HCT116 (cell line): ENCODE measurements at regions not wholly inside any gene's neighbourhood (a gene's known extent, or its start where the extent isn't known, plus 50 kb on each side); places are given as distances from the start of the nearest gene placed in this dataset.

ENCODE experiments used
- ATAC-seq: fragments of 200-7000 bp; cut with Tn5 transposase; 2 replicates; pipeline ENCODE4 v1.9.1; 2020; ENCODE audit warnings: mild to moderate bottlenecking, moderate library complexity
- BruUV-seq: library from RNA; stranded (reverse); fragments of 400-500 nt; replicated peaks from 2 replicates; lab custom pipeline; 2021; lab: Mats Ljungman, UMichigan
- CTCF ChIA-PET: fragments of 300-600 bp; sonication (Branson Sonifier 250); formaldehyde crosslinking; loops from one replicate; lab custom pipeline; 2021; ENCODE audit warnings: antibody characterized with exemption; lab: Charles Lee
- POLR2A ChIA-PET: fragments of 300-600, 350-600 bp; sonication (Branson Sonifier 250); formaldehyde crosslinking; loops from one replicate; lab custom pipeline; 2021; ENCODE audit warnings: antibody characterized with exemption; lab: Charles Lee
- RAD21 ChIA-PET, 2 experiments: fragments of 300-600 bp; sonication (Branson Sonifier 250); formaldehyde crosslinking; loops; one replicate each; lab custom pipeline; 2023; ENCODE audit warnings: low total read pairs in 2 of 2; ENCODE audit not compliant: uncharacterized antibody in 2 of 2, unreplicated experiment in 2 of 2, low non-redundant PET in 1 of 2; lab: Charles Lee
- DNase-seq: peaks from one replicate; pipeline ENCODE4 v3.0.0-alpha.2; 2010; ENCODE audit warnings: low read depth, low spot score
- H2AFZ ChIP-seq: fragments of 200-600 bp; shearing (Covaris generic), sonication (generic); 2 replicates; pipeline ENCODE4 v1.6.1; 2017; ENCODE audit warnings: low read depth, mixed run types, mixed read lengths, antibody characterized with exemption, low read length; ENCODE audit not compliant: poor library complexity, severe bottlenecking
- H3K27ac ChIP-seq: 2 replicates; pipeline ENCODE4 v1.5.1; 2012; ENCODE audit warnings: low read depth, low read length
- H3K27me3 ChIP-seq: fragments of 200-600 bp; sonication (generic); 2 replicates; pipeline ENCODE4 v1.6.1; 2016; ENCODE audit warnings: mixed run types, low read length, mixed read lengths; ENCODE audit not compliant: insufficient read depth
- H3K36me3 ChIP-seq, 2 experiments: fragments of 200-500 bp in 1 of 2; fragments of 200-600 bp in 1 of 2; sonication (Bioruptor generic) in 1 of 2; sonication (generic) in 1 of 2; 2 replicates each; pipeline versions ENCODE4 v1.5.1 to v1.6.1; 2014 to 2016; ENCODE audit warnings: low read length in 2 of 2, inconsistent platforms in 1 of 2, mixed read lengths in 1 of 2, mixed run types in 1 of 2; ENCODE audit not compliant: insufficient read depth in 2 of 2, control insufficient read depth in 1 of 2
- H3K4me1 ChIP-seq, 2 experiments: fragments of 200-600 bp in 1 of 2; sonication (generic) in 1 of 2; 2 replicates each; pipeline versions ENCODE4 v1.5.1 to v1.6.1; 2012 to 2017; ENCODE audit warnings: low read length in 2 of 2, inconsistent platforms in 1 of 2, mild to moderate bottlenecking in 1 of 2, mixed read lengths in 1 of 2, mixed run types in 1 of 2, moderate library complexity in 1 of 2; ENCODE audit not compliant: insufficient read depth in 2 of 2, control insufficient read depth in 1 of 2
- H3K4me2 ChIP-seq: fragments of 200-600 bp; sonication (generic); 2 replicates; pipeline ENCODE4 v1.6.1; 2017; ENCODE audit warnings: mixed run types, low read length, mixed read lengths
- H3K4me3 ChIP-seq, 2 experiments: fragments of 200-600 bp in 1 of 2; sonication (generic) in 1 of 2; replicated peaks in 1 of 2; 2 replicates each; pipeline ENCODE4 v1.5.1; 2011 to 2016; ENCODE audit warnings: low read length in 2 of 2, control low read depth in 1 of 2, low read depth in 1 of 2, mild to moderate bottlenecking in 1 of 2, mixed read lengths in 1 of 2, mixed run types in 1 of 2
- H3K79me2 ChIP-seq: fragments of 200-600 bp; sonication (generic); 2 replicates; pipeline ENCODE4 v1.6.1; 2017; ENCODE audit warnings: mild to moderate bottlenecking, mixed run types, low read length, moderate library complexity, mixed read lengths; ENCODE audit not compliant: insufficient read depth
- H3K9ac ChIP-seq: fragments of 200-600 bp; sonication (generic); 2 replicates; pipeline ENCODE4 v1.6.1; 2016; ENCODE audit warnings: low read length, mixed read lengths
- H3K9me2 ChIP-seq: fragments of 200-600 bp; sonication (generic), shearing (Covaris generic); 2 replicates; pipeline ENCODE4 v1.6.1; 2017; ENCODE audit warnings: mixed run types, mild to moderate bottlenecking, moderate library complexity; ENCODE audit not compliant: insufficient read depth
- H3K9me3 ChIP-seq, 2 experiments: fragments of 200-500 bp in 1 of 2; fragments of 200-600 bp in 1 of 2; sonication (Bioruptor generic) in 1 of 2; sonication (generic) in 1 of 2; 2 replicates each; pipeline ENCODE4 v1.6.1; 2014 to 2017; ENCODE audit warnings: low read length in 2 of 2, mixed read lengths in 2 of 2, inconsistent platforms in 1 of 2, low read depth in 1 of 2, mild to moderate bottlenecking in 1 of 2, mixed run types in 1 of 2, moderate library complexity in 1 of 2; ENCODE audit not compliant: control insufficient read depth in 1 of 2, insufficient read depth in 1 of 2
- H4K20me1 ChIP-seq: fragments of 200-600 bp; sonication (generic), shearing (Covaris generic); 2 replicates; pipeline ENCODE4 v1.6.1; 2017; ENCODE audit warnings: mixed run types, mild to moderate bottlenecking, moderate library complexity; ENCODE audit not compliant: insufficient read depth
- CEBPB ChIP-seq: IDR thresholded peaks from 2 replicates; pipeline ENCODE4 v1.6.1; 2012; ENCODE audit warnings: low read depth
- EZH2 ChIP-seq: fragments of 200-600 bp; sonication (generic); IDR thresholded peaks from 2 replicates; pipeline ENCODE4 v1.6.1; 2017; ENCODE audit warnings: antibody characterized with exemption, mixed run types
- EZH2phosphoT487 ChIP-seq: fragments of 200-600 bp; IDR thresholded peaks from 2 replicates; pipeline ENCODE4 v1.6.1; 2018; ENCODE audit warnings: antibody characterized with exemption, borderline replicate concordance
- FOSL1 ChIP-seq: IDR thresholded peaks from 2 replicates; pipeline ENCODE4 v1.6.1; 2012; ENCODE audit warnings: low read depth
- SIN3A ChIP-seq: IDR thresholded peaks from 2 replicates; pipeline ENCODE4 v1.6.1; 2012; ENCODE audit warnings: low read depth
- SRF ChIP-seq: IDR thresholded peaks from 2 replicates; pipeline ENCODE4 v1.6.1; 2012; ENCODE audit warnings: low read depth
- TCF7L2 ChIP-seq: IDR thresholded peaks from 2 replicates; pipeline ENCODE4 v1.7.0; 2011; ENCODE audit warnings: borderline replicate concordance, inconsistent platforms; ENCODE audit not compliant: insufficient read depth, insufficient read length; ENCODE audit errors: extremely low read depth
- ZNF274 ChIP-seq: fragments of 200-500 bp; sonication (Bioruptor generic); IDR thresholded peaks from 2 replicates; pipeline ENCODE4 v1.6.1; 2014; ENCODE audit warnings: mild to moderate bottlenecking, low read depth, low read length, inconsistent platforms
- intact Hi-C: fragments of 100-400 bp; cut with micrococcal nuclease; formaldehyde crosslinking; loops from 2 replicates; pipeline ENCODE4 v1.10.0; 2022
- TF ChIP-seq, protein P1 (sequence below): IDR thresholded peaks from 2 replicates; pipeline ENCODE4 v1.6.1; 2012; ENCODE audit warnings: low read depth
- TF ChIP-seq, protein P2 (sequence below): IDR thresholded peaks from 2 replicates; pipeline ENCODE4 v1.6.1; 2011; ENCODE audit warnings: mild to moderate bottlenecking, low read length, moderate library complexity; ENCODE audit not compliant: insufficient replicate concordance; ENCODE audit errors: extremely low read depth
- TF ChIP-seq, protein P3 (sequence below), 3 experiments: fragments of 200-600 bp in 1 of 3; sonication (generic) in 1 of 3; IDR thresholded peaks in 2 of 3; conservative IDR thresholded peaks in 1 of 3; 2 replicates each; pipeline ENCODE4 v1.5.1; 2012 to 2017; ENCODE audit warnings: low read depth in 2 of 3, low read length in 2 of 3, antibody characterized with exemption in 1 of 3, borderline replicate concordance in 1 of 3, control low read depth in 1 of 3, mild to moderate bottlenecking in 1 of 3, mixed read lengths in 1 of 3, mixed run types in 1 of 3, moderate library complexity in 1 of 3; ENCODE audit not compliant: insufficient read depth in 1 of 3

DNA sequence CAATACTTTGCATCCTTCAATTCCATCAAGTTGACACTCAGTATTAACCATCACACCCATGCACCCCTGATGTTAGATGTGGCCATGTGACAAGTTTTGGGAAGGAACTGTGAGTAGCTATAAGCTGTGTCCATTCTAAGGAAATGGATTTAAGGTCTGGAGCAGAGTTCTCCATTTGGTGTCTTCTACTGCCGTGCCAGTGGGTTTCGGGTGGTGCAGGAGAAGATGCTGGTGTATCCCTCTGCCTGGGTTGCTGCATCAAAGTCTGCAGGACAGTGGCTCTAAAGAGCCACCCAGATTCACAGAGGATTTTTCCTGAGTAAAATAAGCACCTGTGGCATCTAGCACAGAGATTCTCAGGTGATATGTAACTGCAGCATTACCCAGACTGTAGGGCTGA, 105.7 kb upstream of the IRS2 start:
- RAD21 ChIA-PET = no interaction called here
- H3K9ac ChIP-seq = no peak overlapping the region
- intact Hi-C loops = no loop called here
- no peaks in the 10 kb centered on the region for H3K36me3 ChIP-seq
- POLR2A ChIA-PET = no interaction called here
- no peak overlapping the region for H2AFZ ChIP-seq
- no peaks in the 10 kb centered on the region for H3K9me3 ChIP-seq
- no peak overlapping the region for H3K27ac ChIP-seq
- H3K4me1 ChIP-seq = no peaks in the 10 kb centered on the region
- no TSS peak for BruUV-seq
- H3K4me3 ChIP-seq = no peak overlapping the region
- no peaks in the 10 kb centered on the region for H3K79me2 ChIP-seq
- TF ChIP-seq EZH2phosphoT487 (no peak), SIN3A (no peak), SRF (no peak), FOSL1 (no peak), CEBPB (no peak), EZH2 (no peak), TCF7L2 (no peak), ZNF274 (no peak)
- TF ChIP-seq, protein P1, sequence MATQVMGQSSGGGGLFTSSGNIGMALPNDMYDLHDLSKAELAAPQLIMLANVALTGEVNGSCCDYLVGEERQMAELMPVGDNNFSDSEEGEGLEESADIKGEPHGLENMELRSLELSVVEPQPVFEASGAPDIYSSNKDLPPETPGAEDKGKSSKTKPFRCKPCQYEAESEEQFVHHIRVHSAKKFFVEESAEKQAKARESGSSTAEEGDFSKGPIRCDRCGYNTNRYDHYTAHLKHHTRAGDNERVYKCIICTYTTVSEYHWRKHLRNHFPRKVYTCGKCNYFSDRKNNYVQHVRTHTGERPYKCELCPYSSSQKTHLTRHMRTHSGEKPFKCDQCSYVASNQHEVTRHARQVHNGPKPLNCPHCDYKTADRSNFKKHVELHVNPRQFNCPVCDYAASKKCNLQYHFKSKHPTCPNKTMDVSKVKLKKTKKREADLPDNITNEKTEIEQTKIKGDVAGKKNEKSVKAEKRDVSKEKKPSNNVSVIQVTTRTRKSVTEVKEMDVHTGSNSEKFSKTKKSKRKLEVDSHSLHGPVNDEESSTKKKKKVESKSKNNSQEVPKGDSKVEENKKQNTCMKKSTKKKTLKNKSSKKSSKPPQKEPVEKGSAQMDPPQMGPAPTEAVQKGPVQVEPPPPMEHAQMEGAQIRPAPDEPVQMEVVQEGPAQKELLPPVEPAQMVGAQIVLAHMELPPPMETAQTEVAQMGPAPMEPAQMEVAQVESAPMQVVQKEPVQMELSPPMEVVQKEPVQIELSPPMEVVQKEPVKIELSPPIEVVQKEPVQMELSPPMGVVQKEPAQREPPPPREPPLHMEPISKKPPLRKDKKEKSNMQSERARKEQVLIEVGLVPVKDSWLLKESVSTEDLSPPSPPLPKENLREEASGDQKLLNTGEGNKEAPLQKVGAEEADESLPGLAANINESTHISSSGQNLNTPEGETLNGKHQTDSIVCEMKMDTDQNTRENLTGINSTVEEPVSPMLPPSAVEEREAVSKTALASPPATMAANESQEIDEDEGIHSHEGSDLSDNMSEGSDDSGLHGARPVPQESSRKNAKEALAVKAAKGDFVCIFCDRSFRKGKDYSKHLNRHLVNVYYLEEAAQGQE = no peak
- TF ChIP-seq, protein P2, sequence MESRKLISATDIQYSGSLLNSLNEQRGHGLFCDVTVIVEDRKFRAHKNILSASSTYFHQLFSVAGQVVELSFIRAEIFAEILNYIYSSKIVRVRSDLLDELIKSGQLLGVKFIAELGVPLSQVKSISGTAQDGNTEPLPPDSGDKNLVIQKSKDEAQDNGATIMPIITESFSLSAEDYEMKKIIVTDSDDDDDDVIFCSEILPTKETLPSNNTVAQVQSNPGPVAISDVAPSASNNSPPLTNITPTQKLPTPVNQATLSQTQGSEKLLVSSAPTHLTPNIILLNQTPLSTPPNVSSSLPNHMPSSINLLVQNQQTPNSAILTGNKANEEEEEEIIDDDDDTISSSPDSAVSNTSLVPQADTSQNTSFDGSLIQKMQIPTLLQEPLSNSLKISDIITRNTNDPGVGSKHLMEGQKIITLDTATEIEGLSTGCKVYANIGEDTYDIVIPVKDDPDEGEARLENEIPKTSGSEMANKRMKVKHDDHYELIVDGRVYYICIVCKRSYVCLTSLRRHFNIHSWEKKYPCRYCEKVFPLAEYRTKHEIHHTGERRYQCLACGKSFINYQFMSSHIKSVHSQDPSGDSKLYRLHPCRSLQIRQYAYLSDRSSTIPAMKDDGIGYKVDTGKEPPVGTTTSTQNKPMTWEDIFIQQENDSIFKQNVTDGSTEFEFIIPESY = no peak
- TF ChIP-seq, protein P3, sequence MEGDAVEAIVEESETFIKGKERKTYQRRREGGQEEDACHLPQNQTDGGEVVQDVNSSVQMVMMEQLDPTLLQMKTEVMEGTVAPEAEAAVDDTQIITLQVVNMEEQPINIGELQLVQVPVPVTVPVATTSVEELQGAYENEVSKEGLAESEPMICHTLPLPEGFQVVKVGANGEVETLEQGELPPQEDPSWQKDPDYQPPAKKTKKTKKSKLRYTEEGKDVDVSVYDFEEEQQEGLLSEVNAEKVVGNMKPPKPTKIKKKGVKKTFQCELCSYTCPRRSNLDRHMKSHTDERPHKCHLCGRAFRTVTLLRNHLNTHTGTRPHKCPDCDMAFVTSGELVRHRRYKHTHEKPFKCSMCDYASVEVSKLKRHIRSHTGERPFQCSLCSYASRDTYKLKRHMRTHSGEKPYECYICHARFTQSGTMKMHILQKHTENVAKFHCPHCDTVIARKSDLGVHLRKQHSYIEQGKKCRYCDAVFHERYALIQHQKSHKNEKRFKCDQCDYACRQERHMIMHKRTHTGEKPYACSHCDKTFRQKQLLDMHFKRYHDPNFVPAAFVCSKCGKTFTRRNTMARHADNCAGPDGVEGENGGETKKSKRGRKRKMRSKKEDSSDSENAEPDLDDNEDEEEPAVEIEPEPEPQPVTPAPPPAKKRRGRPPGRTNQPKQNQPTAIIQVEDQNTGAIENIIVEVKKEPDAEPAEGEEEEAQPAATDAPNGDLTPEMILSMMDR (IDR thresholded peaks at IDR 0.05 in 2 of 3, conservative IDR thresholded peaks at IDR 0.05 in 1 of 3; ENCODE audit: borderline replicate concordance in 1 of 3, insufficient read depth in 1 of 3, low read depth in 2 of 3, low read length in 2 of 3) = no peak
- TF ChIP-seq, all 23 proteins: peak for 0
- no peak overlapping the region for H3K4me2 ChIP-seq
- no peak for ATAC-seq
- no peaks in the 10 kb centered on the region for H3K27me3 ChIP-seq
- no peak for DNase-seq
- H3K9me2 ChIP-seq = no peaks in the 10 kb centered on the region
- no peaks in the 10 kb centered on the region for H4K20me1 ChIP-seq
- CTCF ChIA-PET = no interaction called here
